GM18909 (cell line): ENCODE measurements at regions not wholly inside any gene's neighbourhood (a gene's known extent, or its start where the extent isn't known, plus 50 kb on each side); places are given as distances from the start of the nearest gene placed in this dataset.
"Not testable (repeated sequence)": the region's sequence is repeated elsewhere in the genome, so short reads cannot be mapped to it uniquely, and the experiment has no call there.

Experiments
- ATAC-seq: cut with Tn5 transposase; IDR thresholded peaks from one replicate; pipeline ENCODE4 v1.9.1; 2021; ENCODE audit warnings: mild to moderate bottlenecking; ENCODE audit not compliant: unreplicated experiment, poor library complexity

- ATAC-seq: no peak
Measured at GRCh38 chr7:142637240-142637639, 112.0 kb upstream of the PRSS1 start.

DNA sequence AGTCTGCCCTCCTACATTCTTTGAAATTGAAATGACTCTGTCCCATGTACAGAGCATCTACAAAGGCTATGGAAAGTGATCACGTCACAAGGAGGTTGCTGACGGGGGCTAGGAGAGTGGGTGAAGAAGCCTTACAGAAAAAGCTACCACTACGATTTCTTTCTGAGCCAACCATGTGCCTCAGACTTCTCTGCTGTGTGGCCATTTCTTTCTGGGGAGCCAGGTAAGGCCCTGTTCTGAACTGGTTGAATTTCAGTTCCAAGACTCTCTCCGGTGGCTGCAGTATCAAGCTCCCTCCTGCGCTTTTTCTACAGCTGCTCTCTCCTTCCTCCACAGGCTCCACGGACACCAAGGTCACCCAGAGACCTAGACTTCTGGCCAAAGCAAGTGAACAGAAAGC lies 112.5 kb upstream of the PRSS1 start:
- no peak for ATAC-seq

GRCh38 chr7:142636107-142636506 lies 113.2 kb upstream of the PRSS1 start:
- not testable (repeated sequence) for ATAC-seq

DNA sequence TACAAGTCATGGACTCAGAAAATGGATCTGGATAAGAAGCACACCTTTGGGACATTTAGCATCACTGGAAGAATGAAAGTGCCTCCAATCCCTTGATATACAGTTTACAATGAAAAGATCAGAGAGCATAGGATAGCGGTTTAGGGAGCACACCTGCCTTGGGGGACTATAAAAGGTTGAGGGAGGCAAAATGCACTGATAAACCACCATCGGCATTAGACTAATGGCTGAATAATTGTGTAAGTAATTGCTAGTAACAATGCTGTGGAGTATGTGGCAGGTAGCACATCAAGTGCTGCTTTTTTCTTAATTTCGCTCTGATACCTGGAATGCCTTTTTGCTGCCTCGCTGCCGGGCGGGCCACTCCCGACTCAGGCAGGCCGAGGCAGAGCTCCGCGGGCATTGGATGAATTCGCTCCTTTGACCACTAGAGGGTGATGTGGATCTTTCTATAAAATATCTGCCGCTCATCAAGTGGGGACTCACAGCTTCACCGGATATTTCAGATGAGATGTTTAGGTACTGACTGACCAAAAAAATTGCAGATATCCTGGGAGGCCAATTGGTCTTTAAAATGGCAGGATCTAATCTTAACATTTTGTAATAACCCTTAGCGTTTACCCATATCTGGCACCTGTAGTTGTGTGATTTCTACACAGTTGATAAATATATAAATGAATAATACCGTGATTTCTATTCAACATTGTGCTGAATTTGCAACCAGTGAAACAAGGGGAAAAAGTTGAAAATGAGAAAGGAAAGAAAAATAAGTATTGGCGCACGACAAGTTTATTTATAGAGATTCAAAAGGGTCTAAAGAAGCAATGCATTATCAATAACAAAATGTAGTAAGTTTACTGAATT lies 116.8 kb upstream of the PRSS1 start:
- ATAC-seq: peak; percentile 96

DNA sequence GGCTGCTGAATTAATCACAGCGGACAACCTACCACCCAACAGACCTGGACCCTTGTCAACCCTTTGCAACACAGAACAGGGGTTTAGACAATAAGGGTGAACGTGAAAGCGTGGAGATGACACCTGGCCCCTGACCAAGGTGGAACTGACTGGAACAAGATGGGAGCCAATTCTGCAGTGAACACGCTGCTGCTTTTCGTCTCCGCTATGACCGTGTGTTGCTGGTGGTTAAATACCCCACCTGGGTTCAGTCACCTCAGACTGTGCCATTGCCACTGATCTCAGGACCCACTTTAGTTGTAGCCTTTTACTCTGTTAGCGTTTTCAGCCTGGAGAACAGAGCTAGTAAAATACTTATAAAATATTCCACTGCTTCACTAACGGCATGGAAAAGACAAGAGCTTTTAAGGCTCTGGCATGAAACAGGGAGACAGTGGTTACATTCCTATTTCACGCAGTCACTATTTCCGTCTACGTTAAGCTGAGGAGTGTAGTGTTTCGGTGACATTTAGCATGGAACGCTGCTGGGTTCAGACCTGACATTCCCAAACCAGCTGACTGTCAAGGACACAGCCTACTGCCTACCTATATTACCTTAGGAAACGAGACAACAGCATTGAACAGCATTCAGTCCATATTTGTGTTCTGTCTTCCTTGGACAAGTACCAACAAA lies 119.5 kb upstream of the PRSS1 start:
- no peak for ATAC-seq

DNA sequence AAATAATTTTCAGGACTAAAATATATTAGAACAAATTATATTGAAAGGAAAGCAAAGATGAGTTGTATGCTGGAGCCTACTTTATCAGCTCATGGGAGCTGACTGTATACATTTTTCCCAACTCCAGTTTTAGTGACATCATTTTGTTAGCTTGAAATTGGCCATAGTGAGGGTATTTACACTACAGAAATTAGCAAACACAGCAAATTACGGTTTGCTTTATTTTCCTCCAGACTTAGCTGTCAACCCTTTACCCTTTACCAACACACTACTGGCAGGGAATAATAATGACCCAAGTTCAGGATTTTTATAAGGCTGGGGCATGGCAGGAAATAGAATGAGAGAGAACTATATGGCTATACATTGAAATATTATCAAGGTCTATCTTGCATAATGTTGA lies 120.3 kb upstream of the PRSS1 start:
- ATAC-seq: no peak

GRCh38 chr7:142627223-142627622 lies 122.0 kb upstream of the PRSS1 start:
- ATAC-seq: not testable (repeated sequence)

GRCh38 chr7:142626420-142627035 lies 122.7 kb upstream of the PRSS1 start:
- peak; percentile 89 for ATAC-seq

DNA sequence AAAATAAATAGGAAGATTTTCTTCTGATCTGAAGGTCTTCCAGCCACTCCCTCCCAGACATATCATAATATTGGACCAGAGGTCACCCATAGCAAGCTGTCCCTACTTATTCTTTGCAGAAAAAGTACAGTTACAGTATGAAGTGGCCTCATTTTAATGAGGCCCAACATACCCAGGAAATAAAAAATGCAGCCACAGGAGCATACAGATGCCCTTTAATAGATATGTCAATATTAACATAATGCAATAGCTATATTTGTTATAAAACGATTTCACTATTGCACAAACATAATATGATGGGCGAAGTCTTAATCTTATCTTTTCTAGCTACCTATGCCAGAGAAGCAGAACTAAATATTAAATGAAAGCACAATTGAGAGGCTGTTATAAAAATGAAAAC lies 124.1 kb upstream of the PRSS1 start:
- ATAC-seq: not testable (repeated sequence)

DNA sequence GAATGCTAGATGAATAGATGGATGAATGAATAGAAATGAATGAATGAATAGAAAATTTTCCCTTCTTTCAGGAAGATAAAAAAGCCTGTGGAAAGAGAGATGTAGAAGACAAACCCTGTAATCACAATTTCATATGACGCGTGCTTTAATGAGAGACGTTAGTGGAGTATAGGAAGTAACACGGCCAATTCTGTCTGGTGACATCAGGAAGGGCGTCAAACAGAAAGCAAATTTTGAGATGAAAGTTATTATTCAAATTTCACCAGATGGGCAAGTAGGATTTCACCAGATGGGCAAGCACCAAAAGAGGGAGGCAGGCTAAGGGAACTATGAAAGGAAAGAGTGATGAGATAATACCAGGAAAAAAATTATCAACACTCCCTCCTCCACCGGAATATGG lies 128.9 kb upstream of the PRSS1 start:
- no peak for ATAC-seq

GRCh38 chr7:142618655-142619351 lies 130.5 kb upstream of the PRSS1 start:
- no peak for ATAC-seq

- no peak for ATAC-seq
Measured at GRCh38 chr7:142616842-142617241, 132.4 kb upstream of the PRSS1 start.

GRCh38 chr7:142616121-142616643 lies 133.1 kb upstream of the PRSS1 start:
- ATAC-seq: no peak

- no peak for ATAC-seq
Measured at GRCh38 chr7:142615508-142615907, 133.8 kb upstream of the PRSS1 start.

GRCh38 chr7:142614116-142614515 lies 135.2 kb upstream of the PRSS1 start:
- no peak for ATAC-seq

DNA sequence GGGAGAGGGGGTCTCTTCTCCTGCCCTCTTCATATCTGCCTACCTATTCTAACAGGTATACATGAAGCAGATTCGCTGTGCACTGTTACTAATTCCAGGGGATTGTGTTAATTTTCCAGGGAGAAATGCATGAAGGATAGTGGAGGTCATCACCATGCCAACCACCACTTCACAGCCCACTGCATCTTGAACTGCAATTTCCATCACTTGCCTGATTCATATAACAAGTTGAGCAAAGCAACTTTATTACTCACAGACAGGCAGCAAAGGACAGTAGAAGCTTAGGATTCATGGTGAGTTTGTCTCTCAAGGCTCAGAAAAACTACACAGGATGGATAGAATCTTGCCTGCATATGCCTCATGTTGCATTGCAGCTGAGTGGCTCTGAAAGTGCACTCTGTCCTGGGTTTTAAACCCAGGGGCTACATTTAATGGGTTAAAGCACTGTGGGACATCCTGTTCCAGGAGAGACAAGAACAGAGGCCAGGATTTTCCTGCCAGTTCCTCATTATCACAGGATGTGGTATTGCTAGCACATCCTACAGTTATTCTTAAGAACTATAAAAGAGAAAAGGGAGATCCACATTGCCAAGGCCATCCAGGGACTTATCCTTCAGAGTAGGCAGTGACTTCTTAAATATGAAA lies 136.9 kb upstream of the PRSS1 start:
- ATAC-seq: no peak

- ATAC-seq: no peak
Measured at GRCh38 chr7:142611566-142612236, 137.6 kb upstream of the PRSS1 start.

- ATAC-seq: no peak
Measured at GRCh38 chr7:142608630-142609428, 140.4 kb upstream of the PRSS1 start.

DNA sequence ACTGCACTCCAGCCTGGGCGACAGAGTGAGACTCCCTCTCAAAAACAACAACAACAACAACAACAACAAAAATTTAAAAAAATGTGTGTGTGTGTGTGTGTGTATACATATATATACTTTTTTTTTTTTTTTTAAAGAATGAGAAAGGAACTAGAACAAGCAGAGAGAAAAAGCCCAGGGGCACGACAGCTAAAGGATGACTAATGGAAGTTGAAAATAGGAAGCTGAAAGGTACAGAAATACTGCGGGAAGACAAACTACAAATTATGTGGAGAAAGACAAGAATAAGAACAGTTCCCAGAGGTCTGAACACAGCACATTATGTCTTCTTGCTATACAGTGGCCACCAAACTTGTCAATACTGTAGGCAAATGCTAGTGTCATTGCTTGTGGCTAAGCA lies 141.9 kb upstream of the PRSS1 start:
- ATAC-seq: no peak
